HL-60 (cell line): ENCODE measurements at regions not wholly inside any gene's neighbourhood (a gene's known extent, or its start where the extent isn't known, plus 50 kb on each side); places are given as distances from the start of the nearest gene placed in this dataset.

Source experiments
- CTCF ChIP-seq: IDR thresholded peaks from one replicate; pipeline ENCODE4 v1.5.1; 2011; ENCODE audit warnings: low read length, control low read depth, inconsistent platforms; ENCODE audit not compliant: insufficient read depth
- GABPA ChIP-seq: IDR thresholded peaks from 2 replicates; pipeline ENCODE4 v1.6.1; 2012; ENCODE audit warnings: low read depth
- POLR2AphosphoS5 ChIP-seq: IDR thresholded peaks from 2 replicates; pipeline ENCODE4 v1.6.1; 2012; ENCODE audit warnings: low read depth
- SPI1 ChIP-seq: IDR thresholded peaks from 2 replicates; pipeline ENCODE4 v1.6.1; 2012; ENCODE audit warnings: low read depth, mild to moderate bottlenecking, borderline replicate concordance
- TF ChIP-seq, protein P1 (sequence below): IDR thresholded peaks from 2 replicates; pipeline ENCODE4 v1.6.1; 2012; ENCODE audit warnings: low read depth; ENCODE audit not compliant: insufficient replicate concordance

DNA sequence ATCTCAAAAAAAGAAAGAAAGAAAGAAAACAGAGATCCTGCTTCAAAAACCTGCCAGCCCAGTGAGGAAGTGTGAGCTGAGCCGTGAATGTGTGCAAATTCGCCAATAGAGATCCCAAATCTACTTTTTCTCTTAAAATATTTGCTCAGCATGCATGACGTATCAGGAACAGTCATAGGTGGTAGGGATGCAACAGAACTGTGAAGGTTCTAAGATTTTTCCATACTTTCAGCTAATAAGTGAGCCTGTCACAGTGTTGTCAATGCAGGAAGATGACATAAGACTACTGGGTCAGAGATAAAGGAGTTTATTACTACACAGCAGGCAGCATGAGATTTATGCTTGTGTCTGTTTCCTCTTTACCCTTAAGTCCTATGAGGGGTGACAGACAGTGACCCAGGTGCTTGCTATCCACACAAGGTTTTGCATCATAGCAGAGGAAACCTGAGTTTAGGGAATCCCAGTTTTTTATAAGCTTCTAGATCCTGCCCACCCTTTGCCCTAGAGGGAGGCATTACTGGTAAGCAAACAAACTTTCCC, 273.4 kb downstream of the BMP7 start:
- TF ChIP-seq CTCF (no peak), POLR2AphosphoS5 (no peak), SPI1 (no peak), GABPA (no peak)
- TF ChIP-seq, protein P1, sequence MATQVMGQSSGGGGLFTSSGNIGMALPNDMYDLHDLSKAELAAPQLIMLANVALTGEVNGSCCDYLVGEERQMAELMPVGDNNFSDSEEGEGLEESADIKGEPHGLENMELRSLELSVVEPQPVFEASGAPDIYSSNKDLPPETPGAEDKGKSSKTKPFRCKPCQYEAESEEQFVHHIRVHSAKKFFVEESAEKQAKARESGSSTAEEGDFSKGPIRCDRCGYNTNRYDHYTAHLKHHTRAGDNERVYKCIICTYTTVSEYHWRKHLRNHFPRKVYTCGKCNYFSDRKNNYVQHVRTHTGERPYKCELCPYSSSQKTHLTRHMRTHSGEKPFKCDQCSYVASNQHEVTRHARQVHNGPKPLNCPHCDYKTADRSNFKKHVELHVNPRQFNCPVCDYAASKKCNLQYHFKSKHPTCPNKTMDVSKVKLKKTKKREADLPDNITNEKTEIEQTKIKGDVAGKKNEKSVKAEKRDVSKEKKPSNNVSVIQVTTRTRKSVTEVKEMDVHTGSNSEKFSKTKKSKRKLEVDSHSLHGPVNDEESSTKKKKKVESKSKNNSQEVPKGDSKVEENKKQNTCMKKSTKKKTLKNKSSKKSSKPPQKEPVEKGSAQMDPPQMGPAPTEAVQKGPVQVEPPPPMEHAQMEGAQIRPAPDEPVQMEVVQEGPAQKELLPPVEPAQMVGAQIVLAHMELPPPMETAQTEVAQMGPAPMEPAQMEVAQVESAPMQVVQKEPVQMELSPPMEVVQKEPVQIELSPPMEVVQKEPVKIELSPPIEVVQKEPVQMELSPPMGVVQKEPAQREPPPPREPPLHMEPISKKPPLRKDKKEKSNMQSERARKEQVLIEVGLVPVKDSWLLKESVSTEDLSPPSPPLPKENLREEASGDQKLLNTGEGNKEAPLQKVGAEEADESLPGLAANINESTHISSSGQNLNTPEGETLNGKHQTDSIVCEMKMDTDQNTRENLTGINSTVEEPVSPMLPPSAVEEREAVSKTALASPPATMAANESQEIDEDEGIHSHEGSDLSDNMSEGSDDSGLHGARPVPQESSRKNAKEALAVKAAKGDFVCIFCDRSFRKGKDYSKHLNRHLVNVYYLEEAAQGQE, result no peak
